Mucosa of descending colon (tissue), 3 donors: ENCODE measurements at regions not wholly inside any gene's neighbourhood (a gene's known extent, or its start where the extent isn't known, plus 50 kb on each side); places are given as distances from the start of the nearest gene placed in this dataset.
A peak's percentile ranks its signal among the peaks of the same experiment; 100 is the strongest.
"Not testable (repeated sequence)": the region's sequence is repeated elsewhere in the genome, so short reads cannot be mapped to it uniquely, and the experiment has no call there.

ENCODE experiments used
- ATAC-seq: fragments of 200-7000 bp; cut with Tn5 transposase; one replicate; pipeline ENCODE4 v1.9.1; 2020; ENCODE audit warnings: mild to moderate bottlenecking, moderate library complexity
- DNase-seq, 3 donors: peaks; one replicate each; pipeline ENCODE4 v3.0.0-alpha.2; 2020
- H3K36me3 ChIP-seq: fragments of 200-600 bp; one replicate; pipeline ENCODE4 v1.8.0; 2021; ENCODE audit warnings: low read depth, mild to moderate bottlenecking
- H3K4me1 ChIP-seq: fragments of 200-600 bp; one replicate; pipeline ENCODE4 v1.8.0; 2021; ENCODE audit warnings: low read depth, mild to moderate bottlenecking
- H3K4me3 ChIP-seq: fragments of 200-600 bp; one replicate; pipeline ENCODE4 v1.8.0; 2021; ENCODE audit warnings: mild to moderate bottlenecking
- H3K9me3 ChIP-seq: fragments of 200-600 bp; one replicate; pipeline ENCODE4 v1.8.0; 2021; ENCODE audit warnings: mild to moderate bottlenecking
- intact Hi-C, 2 donors: fragments of 100-400 bp; cut with DNase I in 1 of 2; cut with micrococcal nuclease in 1 of 2; formaldehyde crosslinking; loops; one replicate each; pipeline versions ENCODE4 v1.11.0 to v1.11.1; 2022; cut with DNase I, micrococcal nuclease
- TF ChIP-seq, protein P1 (sequence below): fragments of 200-600 bp; IDR thresholded peaks from one replicate; pipeline ENCODE4 v1.8.0; 2022; ENCODE audit warnings: antibody characterized with exemption, mild to moderate bottlenecking
- donor health status: DM: no; HTN: no; CAD: no; lungs with moderate emphysema.
- donor health status: DM: no; HTN: no; CAD: no.
- donor health status: DM: no; HTN: yes; CAD: no.

DNA sequence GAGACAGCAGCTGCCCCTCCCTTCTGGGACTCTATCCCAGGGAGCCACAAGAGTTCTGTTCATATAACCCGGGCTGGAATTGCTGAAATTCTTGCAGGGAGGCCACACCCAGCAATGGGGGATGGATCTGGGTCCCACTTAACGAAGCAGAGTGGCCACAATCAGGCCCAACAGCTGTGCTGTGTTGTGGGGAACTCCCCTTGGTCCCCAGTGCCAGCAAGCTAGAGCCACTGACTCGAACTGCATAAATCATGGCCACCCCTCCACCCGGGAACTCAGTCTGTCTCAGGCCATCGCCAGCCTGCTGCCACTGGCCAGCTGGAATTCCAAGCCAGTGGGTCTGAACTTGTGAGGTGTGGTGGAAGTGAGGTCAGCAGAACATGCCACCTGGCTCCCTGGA, 111.1 kb downstream of the KLF8 start:
- ATAC-seq (no peak), DNase-seq (no peak)
- TF ChIP-seq, protein P1, sequence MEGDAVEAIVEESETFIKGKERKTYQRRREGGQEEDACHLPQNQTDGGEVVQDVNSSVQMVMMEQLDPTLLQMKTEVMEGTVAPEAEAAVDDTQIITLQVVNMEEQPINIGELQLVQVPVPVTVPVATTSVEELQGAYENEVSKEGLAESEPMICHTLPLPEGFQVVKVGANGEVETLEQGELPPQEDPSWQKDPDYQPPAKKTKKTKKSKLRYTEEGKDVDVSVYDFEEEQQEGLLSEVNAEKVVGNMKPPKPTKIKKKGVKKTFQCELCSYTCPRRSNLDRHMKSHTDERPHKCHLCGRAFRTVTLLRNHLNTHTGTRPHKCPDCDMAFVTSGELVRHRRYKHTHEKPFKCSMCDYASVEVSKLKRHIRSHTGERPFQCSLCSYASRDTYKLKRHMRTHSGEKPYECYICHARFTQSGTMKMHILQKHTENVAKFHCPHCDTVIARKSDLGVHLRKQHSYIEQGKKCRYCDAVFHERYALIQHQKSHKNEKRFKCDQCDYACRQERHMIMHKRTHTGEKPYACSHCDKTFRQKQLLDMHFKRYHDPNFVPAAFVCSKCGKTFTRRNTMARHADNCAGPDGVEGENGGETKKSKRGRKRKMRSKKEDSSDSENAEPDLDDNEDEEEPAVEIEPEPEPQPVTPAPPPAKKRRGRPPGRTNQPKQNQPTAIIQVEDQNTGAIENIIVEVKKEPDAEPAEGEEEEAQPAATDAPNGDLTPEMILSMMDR, result no peak
- intact Hi-C loops, result no loop called here
- Histone ChIP-seq H3K4me1 (no peaks in the 10 kb centered on the region), H3K9me3 (no peaks in the 10 kb centered on the region), H3K4me3 (no peak overlapping the region), H3K36me3 (no peaks in the 10 kb centered on the region)

DNA sequence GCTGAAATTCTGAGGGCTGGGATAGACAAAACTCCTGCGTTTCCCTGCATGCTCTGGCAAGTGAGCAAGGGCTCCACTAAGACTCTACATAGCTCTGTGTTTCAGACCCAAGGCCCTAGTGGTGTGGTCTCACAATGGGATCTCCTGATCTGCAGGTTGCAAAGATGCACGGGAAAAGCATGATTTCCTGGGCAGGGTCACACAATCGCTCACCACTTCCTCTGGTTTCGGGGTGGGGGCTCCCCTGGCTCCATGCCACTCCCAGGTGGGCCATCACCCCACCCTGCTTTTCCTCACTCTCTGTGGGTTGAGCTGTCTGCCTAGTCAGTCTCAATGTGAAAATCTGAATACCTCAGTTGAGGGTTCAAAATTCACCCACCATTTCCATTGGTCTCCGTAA, 111.5 kb downstream of the KLF8 start:
- Histone ChIP-seq H3K36me3 (no peaks in the 10 kb centered on the region), H3K4me3 (no peak overlapping the region), H3K4me1 (no peaks in the 10 kb centered on the region), H3K9me3 (no peaks in the 10 kb centered on the region)
- ATAC-seq, result no peak
- TF ChIP-seq, protein P1, result no peak
- DNase-seq, result no peak
- intact Hi-C loops, result no loop called here

DNA sequence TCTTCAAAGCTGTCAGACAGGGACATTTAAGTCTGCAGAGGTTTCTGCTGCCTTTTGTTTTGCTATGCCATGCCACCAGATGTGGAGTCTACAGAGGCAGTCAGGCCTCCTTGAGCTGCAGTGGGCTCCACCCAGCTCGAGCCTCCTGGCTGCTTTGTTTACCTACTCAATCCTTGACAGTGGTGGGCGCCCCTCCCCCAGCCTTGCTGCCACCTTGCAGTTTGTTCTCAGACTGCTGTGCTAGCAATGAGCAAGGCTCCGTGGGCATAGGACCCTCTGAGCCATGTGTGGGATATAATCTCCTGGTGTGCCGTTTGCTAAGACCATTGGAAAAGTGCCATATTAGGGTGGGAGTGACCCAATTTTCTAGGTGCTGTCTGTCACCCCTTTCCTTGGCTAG, 126.0 kb downstream of the KLF8 start:
- H3K4me1 ChIP-seq, H3K4me3 ChIP-seq, H3K36me3 ChIP-seq, H3K9me3 ChIP-seq, ATAC-seq, intact Hi-C loops, DNase-seq: not testable (repeated sequence)

DNA sequence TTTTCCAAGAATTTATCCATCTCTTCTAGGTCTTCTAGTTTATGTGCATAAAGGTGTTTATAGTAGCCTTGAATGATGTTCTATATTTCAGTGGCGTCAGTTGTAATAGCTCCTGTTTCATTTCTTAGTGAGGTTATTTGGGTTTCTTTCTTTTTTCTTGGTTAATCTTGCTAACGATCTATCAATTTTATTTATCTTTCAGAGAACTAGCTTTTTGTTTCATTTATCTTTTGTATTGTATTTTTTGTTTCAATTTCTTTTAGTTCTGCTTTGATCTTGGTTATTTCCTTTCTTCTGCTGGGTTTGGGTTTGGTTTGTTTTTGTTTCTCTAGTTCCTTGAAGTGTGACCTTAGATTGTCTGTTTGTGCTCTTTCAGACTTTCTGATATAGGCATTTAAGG, 133.0 kb downstream of the KLF8 start:
- DNase-seq, intact Hi-C loops, H3K36me3 ChIP-seq, H3K9me3 ChIP-seq, H3K4me3 ChIP-seq, H3K4me1 ChIP-seq, ATAC-seq: not testable (repeated sequence)

DNA sequence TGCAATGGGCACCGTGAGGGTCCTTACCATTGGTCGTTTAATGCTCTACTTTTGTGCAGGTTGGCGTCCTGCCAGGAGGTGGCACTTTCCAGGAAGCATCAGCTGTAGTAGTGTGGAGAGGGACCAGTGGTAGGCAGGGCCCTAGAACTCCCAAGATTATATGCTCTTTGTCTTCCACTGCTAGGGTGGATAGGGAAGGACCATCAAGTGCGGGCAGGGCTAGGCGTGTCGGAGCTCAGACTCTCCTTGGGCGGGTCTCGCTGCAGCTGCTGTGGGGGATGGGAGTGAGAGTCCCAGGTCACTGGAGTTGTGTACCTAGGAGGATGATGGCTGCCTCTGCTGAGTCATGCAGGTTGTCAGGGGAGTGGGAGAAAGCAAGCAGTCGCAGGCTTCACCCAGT, 134.7 kb downstream of the KLF8 start:
- H3K36me3 ChIP-seq, result no peaks in the 10 kb centered on the region
- H3K4me3 ChIP-seq, result no peak overlapping the region
- H3K9me3 ChIP-seq, result no peaks in the 10 kb centered on the region
- no peak for ATAC-seq
- TF ChIP-seq, protein P1, result no peak
- intact Hi-C loops, result no loop called here
- no peaks in the 10 kb centered on the region for H3K4me1 ChIP-seq
- peak in 2 of 3 donors; percentile 2 to 60 for DNase-seq

DNA sequence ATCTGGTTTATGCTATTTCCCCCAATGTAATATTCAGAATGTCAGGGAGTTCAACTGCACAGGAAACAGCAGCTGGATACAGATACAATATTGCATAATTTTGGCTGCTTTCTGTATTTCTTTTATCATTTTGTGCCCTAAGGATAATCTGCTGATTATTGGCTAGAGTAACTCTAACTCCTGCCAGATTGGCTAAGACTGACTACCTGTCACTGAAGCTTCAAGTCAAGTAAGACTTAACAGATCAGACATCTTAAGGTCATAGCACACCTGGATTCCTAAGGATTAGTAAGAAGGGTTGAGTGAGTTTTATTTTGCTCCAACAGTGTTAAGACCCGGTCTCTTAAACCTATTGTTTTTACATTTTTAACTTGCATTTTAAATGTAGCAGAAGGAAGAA, 136.8 kb downstream of the KLF8 start:
- Histone ChIP-seq H3K4me1 (no peaks in the 10 kb centered on the region), H3K9me3 (no peaks in the 10 kb centered on the region), H3K36me3 (no peaks in the 10 kb centered on the region), H3K4me3 (no peak overlapping the region)
- ATAC-seq, result no peak
- intact Hi-C loops, result no loop called here
- TF ChIP-seq, protein P1, result no peak
- no peak for DNase-seq

DNA sequence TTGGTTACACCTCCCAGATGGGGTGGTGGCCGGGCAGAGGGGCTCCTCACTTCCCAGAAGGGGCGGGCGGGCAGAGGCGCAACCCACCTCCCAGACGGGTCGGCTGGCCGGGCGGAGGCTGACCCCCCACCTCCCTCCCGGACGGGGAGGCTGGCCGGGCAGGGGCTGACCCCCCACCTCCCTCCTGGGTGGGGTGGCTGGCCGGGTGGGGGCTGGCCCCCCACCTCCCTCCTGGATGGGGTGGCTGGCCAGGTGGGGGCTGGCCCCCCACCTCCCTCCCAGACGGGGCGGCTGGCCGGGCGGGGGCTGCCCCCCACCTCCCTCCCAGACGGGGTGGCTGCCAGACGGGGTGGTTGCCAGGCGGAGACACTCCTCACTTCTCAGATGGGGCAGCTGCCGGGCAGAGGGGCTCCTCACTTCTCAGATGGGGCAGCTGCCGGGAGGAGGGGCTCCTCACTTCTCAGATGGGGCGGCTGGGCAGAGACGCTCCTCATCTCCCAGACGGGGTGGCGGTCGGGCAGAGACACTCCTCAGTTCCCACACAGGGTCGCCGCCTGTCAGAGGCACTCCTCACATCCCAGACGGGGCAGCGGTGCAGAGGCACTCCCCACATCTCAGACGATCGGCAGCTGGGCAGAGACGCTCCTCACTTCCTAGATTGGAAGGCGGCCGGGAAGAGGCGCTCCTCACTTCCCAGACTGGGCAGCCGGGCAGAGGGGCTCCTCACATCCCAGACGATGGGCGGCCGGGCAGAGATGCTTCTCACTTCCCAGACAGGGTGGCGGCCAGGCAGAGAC, 148.0 kb downstream of the KLF8 start:
- H3K4me3 ChIP-seq, DNase-seq, H3K9me3 ChIP-seq, ATAC-seq, intact Hi-C loops, H3K36me3 ChIP-seq, H3K4me1 ChIP-seq: not testable (repeated sequence)
